SK-N-SH treated with all-trans-retinoic acid at 6 μM for 48 hours (cell line): ENCODE measurements at regions not wholly inside any gene's neighbourhood (a gene's known extent, or its start where the extent isn't known, plus 50 kb on each side); places are given as distances from the start of the nearest gene placed in this dataset.

Experiments
- ATAC-seq: fragments of 200-7000 bp; cut with Tn5 transposase; 3 replicates; pipeline ENCODE4 v1.9.1; 2020; ENCODE audit warnings: mild to moderate bottlenecking, moderate library complexity
- ARNTL ChIP-seq: fragments of 450-650 bp; formaldehyde crosslinking; IDR thresholded peaks from 2 replicates; pipeline ENCODE4 v1.5.0; 2020; ENCODE audit warnings: low read depth, mild to moderate bottlenecking, moderate library complexity, borderline replicate concordance
- BACH2 ChIP-seq: fragments of 250-450 bp; sonication (Bioruptor Pico); IDR thresholded peaks from 2 replicates; pipeline ENCODE4 v1.9.0; 2021; ENCODE audit warnings: mild to moderate bottlenecking, borderline replicate concordance
- ESRRG ChIP-seq: fragments of 250-450 bp; sonication (Bioruptor Pico); IDR thresholded peaks from 2 replicates; pipeline ENCODE4 v1.6.1; 2021; ENCODE audit warnings: mild to moderate bottlenecking
- GLIS3 ChIP-seq: fragments of 250-450 bp; sonication (Bioruptor Pico); IDR thresholded peaks from 2 replicates; pipeline ENCODE4 v1.5.0; 2020; ENCODE audit warnings: mild to moderate bottlenecking, moderate library complexity
- ISL1 ChIP-seq: fragments of 250-450 bp; sonication (Bioruptor Pico); IDR thresholded peaks from 2 replicates; pipeline ENCODE4 v2.1.2; 2022; ENCODE audit warnings: mild to moderate bottlenecking, moderate library complexity
- PPARA ChIP-seq: fragments of 250-450 bp; sonication (Bioruptor Pico); IDR thresholded peaks from 2 replicates; pipeline ENCODE4 v1.5.0; 2020; ENCODE audit warnings: mild to moderate bottlenecking, borderline replicate concordance
- RARB ChIP-seq: fragments of 250-450 bp; sonication (Bioruptor Pico); IDR thresholded peaks from 2 replicates; pipeline ENCODE4 v1.8.0; 2021; ENCODE audit warnings: mild to moderate bottlenecking, moderate library complexity
- SNAI2 ChIP-seq: fragments of 250-450 bp; sonication (Bioruptor Pico); IDR thresholded peaks from 2 replicates; pipeline ENCODE4 v1.5.0; 2020; ENCODE audit warnings: mild to moderate bottlenecking, moderate library complexity
- TCF4 ChIP-seq: fragments of 250-450 bp; sonication (Bioruptor Pico); IDR thresholded peaks from 2 replicates; pipeline ENCODE4 v1.8.0; 2021; ENCODE audit warnings: mild to moderate bottlenecking, moderate library complexity, borderline replicate concordance
- TOX ChIP-seq: fragments of 250-450 bp; sonication (Bioruptor Pico); IDR thresholded peaks from 2 replicates; pipeline ENCODE4 v1.8.0; 2021; ENCODE audit warnings: mild to moderate bottlenecking, moderate library complexity, borderline replicate concordance
- TSHZ2 ChIP-seq: fragments of 250-450 bp; sonication (Bioruptor Pico); IDR thresholded peaks from 2 replicates; pipeline ENCODE4 v1.5.0; 2020; ENCODE audit warnings: mild to moderate bottlenecking, moderate library complexity
- ZC3H10 ChIP-seq: fragments of 250-450 bp; sonication (Bioruptor Pico); IDR thresholded peaks from 2 replicates; pipeline ENCODE4 v1.5.1; 2021; ENCODE audit warnings: mild to moderate bottlenecking, moderate library complexity
- ZFP3 ChIP-seq: fragments of 250-450 bp; sonication (Bioruptor Pico); IDR thresholded peaks from 2 replicates; pipeline ENCODE4 v1.5.0; 2020; ENCODE audit warnings: mild to moderate bottlenecking, moderate library complexity
- ZFP30 ChIP-seq: fragments of 450-650 bp; formaldehyde crosslinking; IDR thresholded peaks from 2 replicates; pipeline ENCODE4 v1.5.0; 2022; ENCODE audit warnings: mild to moderate bottlenecking, moderate library complexity
- ZNF565 ChIP-seq: fragments of 450-650 bp; formaldehyde crosslinking; conservative IDR thresholded peaks from 2 replicates; pipeline ENCODE4 v1.5.0; 2020; ENCODE audit warnings: low read depth, mild to moderate bottlenecking, moderate library complexity
- ZNF70 ChIP-seq: fragments of 450-650 bp; formaldehyde crosslinking; IDR thresholded peaks from 2 replicates; pipeline ENCODE4 v1.5.0; 2020; ENCODE audit warnings: mild to moderate bottlenecking, moderate library complexity
- ZNF8 ChIP-seq: fragments of 450-650 bp; formaldehyde crosslinking; IDR thresholded peaks from 2 replicates; pipeline ENCODE4 v1.5.0; 2020; ENCODE audit warnings: mild to moderate bottlenecking, moderate library complexity
- TF ChIP-seq, protein P1 (sequence below): fragments of 250-450 bp; sonication (Bioruptor Pico); IDR thresholded peaks from 2 replicates; pipeline ENCODE4 v1.5.1; 2020; ENCODE audit warnings: low read depth, mild to moderate bottlenecking, moderate library complexity
- TF ChIP-seq, protein P2 (sequence below): fragments of 250-450 bp; sonication (Bioruptor Pico); IDR thresholded peaks from 2 replicates; pipeline ENCODE4 v1.8.0; 2020; ENCODE audit warnings: mild to moderate bottlenecking, moderate library complexity, borderline replicate concordance
- TF ChIP-seq, protein P3 (sequence below): fragments of 250-450 bp; sonication (Bioruptor Pico); IDR thresholded peaks from 2 replicates; pipeline ENCODE4 v1.5.1; 2021; ENCODE audit warnings: mild to moderate bottlenecking, moderate library complexity

- no peak for ATAC-seq
- peak; percentile 32; the same call in 1 of the 2 replicates for TF ChIP-seq ISL1 (CRISPR knock-in tag)
- TF ChIP-seq, protein P1, sequence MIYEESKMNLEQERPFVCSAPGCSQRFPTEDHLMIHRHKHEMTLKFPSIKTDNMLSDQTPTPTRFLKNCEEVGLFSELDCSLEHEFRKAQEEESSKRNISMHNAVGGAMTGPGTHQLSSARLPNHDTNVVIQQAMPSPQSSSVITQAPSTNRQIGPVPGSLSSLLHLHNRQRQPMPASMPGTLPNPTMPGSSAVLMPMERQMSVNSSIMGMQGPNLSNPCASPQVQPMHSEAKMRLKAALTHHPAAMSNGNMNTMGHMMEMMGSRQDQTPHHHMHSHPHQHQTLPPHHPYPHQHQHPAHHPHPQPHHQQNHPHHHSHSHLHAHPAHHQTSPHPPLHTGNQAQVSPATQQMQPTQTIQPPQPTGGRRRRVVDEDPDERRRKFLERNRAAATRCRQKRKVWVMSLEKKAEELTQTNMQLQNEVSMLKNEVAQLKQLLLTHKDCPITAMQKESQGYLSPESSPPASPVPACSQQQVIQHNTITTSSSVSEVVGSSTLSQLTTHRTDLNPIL (CRISPR knock-in tag) = no peak
- TF ChIP-seq, all 23 proteins: peak for 1
Measured at GRCh38 chr2:138867341-138867740, 87.2 kb upstream of the NXPH2 start.

GRCh38 chr2:138866797-138867196 is 86.6 kb upstream of the NXPH2 start:
- no peak for TF ChIP-seq ESRRG (CRISPR knock-in tag)
- TF ChIP-seq ZNF565 (CRISPR knock-in tag) = no peak
- TF ChIP-seq ZFP30 (CRISPR knock-in tag) = no peak
- no peak for TF ChIP-seq RARB (CRISPR knock-in tag)
- TF ChIP-seq ZNF8 (CRISPR knock-in tag) = no peak
- no peak for TF ChIP-seq ZNF70 (CRISPR knock-in tag)
- TF ChIP-seq PPARA (CRISPR knock-in tag) = no peak
- TF ChIP-seq ISL1 (CRISPR knock-in tag) = no peak
- TF ChIP-seq, protein P2, sequence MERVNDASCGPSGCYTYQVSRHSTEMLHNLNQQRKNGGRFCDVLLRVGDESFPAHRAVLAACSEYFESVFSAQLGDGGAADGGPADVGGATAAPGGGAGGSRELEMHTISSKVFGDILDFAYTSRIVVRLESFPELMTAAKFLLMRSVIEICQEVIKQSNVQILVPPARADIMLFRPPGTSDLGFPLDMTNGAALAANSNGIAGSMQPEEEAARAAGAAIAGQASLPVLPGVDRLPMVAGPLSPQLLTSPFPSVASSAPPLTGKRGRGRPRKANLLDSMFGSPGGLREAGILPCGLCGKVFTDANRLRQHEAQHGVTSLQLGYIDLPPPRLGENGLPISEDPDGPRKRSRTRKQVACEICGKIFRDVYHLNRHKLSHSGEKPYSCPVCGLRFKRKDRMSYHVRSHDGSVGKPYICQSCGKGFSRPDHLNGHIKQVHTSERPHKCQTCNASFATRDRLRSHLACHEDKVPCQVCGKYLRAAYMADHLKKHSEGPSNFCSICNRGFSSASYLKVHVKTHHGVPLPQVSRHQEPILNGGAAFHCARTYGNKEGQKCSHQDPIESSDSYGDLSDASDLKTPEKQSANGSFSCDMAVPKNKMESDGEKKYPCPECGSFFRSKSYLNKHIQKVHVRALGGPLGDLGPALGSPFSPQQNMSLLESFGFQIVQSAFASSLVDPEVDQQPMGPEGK = no peak
- TF ChIP-seq TSHZ2 (CRISPR knock-in tag) = no peak
- TF ChIP-seq, protein P3, sequence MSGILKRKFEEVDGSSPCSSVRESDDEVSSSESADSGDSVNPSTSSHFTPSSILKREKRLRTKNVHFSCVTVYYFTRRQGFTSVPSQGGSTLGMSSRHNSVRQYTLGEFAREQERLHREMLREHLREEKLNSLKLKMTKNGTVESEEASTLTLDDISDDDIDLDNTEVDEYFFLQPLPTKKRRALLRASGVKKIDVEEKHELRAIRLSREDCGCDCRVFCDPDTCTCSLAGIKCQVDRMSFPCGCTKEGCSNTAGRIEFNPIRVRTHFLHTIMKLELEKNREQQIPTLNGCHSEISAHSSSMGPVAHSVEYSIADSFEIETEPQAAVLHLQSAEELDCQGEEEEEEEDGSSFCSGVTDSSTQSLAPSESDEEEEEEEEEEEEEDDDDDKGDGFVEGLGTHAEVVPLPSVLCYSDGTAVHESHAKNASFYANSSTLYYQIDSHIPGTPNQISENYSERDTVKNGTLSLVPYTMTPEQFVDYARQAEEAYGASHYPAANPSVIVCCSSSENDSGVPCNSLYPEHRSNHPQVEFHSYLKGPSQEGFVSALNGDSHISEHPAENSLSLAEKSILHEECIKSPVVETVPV (CRISPR knock-in tag) = no peak
- no peak for TF ChIP-seq ARNTL (CRISPR knock-in tag)
- no peak for TF ChIP-seq TOX (CRISPR knock-in tag)
- no peak for TF ChIP-seq SNAI2 (CRISPR knock-in tag)
- TF ChIP-seq ZFP3 = no peak
- no peak for TF ChIP-seq GLIS3
- TF ChIP-seq TCF4 (CRISPR knock-in tag) = no peak
- no peak for TF ChIP-seq BACH2 (CRISPR knock-in tag)
- no peak for TF ChIP-seq ZC3H10 (CRISPR knock-in tag)
- ATAC-seq = no peak

- no peak for ATAC-seq
- TF ChIP-seq ISL1 (CRISPR knock-in tag) (no peak), ZNF70 (CRISPR knock-in tag) (no peak), ZC3H10 (CRISPR knock-in tag) (no peak), PPARA (CRISPR knock-in tag) (no peak)
- TF ChIP-seq, protein P3 (CRISPR knock-in tag) = no peak
Measured at GRCh38 chr2:138853761-138854160, 73.6 kb upstream of the NXPH2 start.

DNA sequence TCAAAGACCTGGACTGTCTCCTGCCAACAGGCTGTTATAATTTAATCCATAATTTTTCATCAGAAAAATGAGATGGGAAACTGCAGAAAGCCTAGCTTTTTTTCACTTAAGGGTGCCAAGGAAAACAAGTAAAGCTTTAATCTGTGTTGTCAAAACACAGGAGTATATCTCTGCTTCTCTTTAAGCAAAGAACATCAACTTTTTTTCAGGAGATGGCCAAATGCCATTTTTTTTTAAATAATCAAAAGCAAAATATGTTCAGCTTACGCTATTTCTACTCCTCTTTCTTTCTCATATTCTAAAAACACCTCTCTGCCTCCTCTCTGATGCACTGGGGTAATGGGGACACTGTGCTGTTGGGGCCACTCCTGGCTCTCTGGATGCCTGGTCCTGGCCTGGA is 73.1 kb upstream of the NXPH2 start:
- ATAC-seq = no peak
- TF ChIP-seq, protein P3 (CRISPR knock-in tag) = no peak
